ENCODE measurements at regions not wholly inside any gene's neighbourhood (a gene's known extent, or its start where the extent isn't known, plus 50 kb on each side); places are given as distances from the start of the nearest gene placed in this dataset.
"Not testable (repeated sequence)": the region's sequence is repeated elsewhere in the genome, so short reads cannot be mapped to it uniquely, and the experiment has no call there.

DNA sequence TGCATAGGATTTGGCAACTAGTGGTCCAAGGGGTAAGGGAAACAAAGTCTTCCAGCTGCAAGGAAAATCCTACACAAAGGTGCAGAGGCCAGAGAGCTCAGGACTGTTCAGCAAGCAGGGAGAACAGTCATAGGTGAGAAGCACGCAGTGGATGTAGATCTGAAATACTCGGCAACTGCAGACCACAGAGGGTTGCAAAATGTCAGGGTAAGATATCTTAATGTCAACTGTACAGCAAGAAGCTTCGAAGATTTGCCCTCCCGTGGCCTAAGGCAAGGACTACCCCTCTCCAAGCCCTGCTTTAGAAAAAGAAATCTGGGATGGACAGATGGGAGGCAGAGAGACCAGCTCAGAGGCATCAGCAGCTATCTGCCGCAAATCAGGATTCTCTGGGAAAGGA is 153.4 kb upstream of the IRF2BP2 start:
- Histone ChIP-seq H3K9me3 (ENCODE audit: control insufficient read depth in 1 of 2, low read length in 2 of 2) (no peaks in the 10 kb centered on the region), H3K4me3 (ENCODE audit: low read depth in 1 of 2, low read length in 2 of 2) (no peak overlapping the region), H3K4me1 (ENCODE audit: control insufficient read depth in 1 of 2, insufficient read depth in 2 of 2, low read length in 2 of 2) (peaks cover 11 to 17% of the 10 kb centered on the region in 2 donors), H3K27me3 (ENCODE audit: control insufficient read depth in 1 of 2, insufficient read depth in 2 of 2, low read length in 2 of 2) (no peaks in the 10 kb centered on the region), H3K27ac (ENCODE audit: low read depth, low read length) (no peak overlapping the region), H3K36me3 (ENCODE audit: control insufficient read depth in 1 of 2, insufficient read depth in 2 of 2, low read length in 2 of 2) (no peaks in the 10 kb centered on the region), H3K9ac (ENCODE audit: low read depth in 1 of 2, low read length in 2 of 2) (no peak overlapping the region)

- H3K9me3 ChIP-seq (ENCODE audit: control insufficient read depth in 1 of 2, low read length in 2 of 2) = not testable (repeated sequence)
Measured at GRCh38 chr1:234762127-234762526, 152.1 kb upstream of the IRF2BP2 start.

GRCh38 chr1:234760303-234760723 is 150.3 kb upstream of the IRF2BP2 start:
- Histone ChIP-seq H3K4me3 (ENCODE audit: low read depth in 1 of 2, low read length in 2 of 2) (no peak overlapping the region), H3K36me3 (ENCODE audit: control insufficient read depth in 1 of 2, insufficient read depth in 2 of 2, low read length in 2 of 2) (no peaks in the 10 kb centered on the region), H3K9ac (ENCODE audit: low read depth in 1 of 2, low read length in 2 of 2) (no peak overlapping the region), H3K27me3 (ENCODE audit: control insufficient read depth in 1 of 2, insufficient read depth in 2 of 2, low read length in 2 of 2) (no peaks in the 10 kb centered on the region), H3K9me3 (ENCODE audit: control insufficient read depth in 1 of 2, low read length in 2 of 2) (no peaks in the 10 kb centered on the region), H3K4me1 (ENCODE audit: control insufficient read depth in 1 of 2, insufficient read depth in 2 of 2, low read length in 2 of 2) (peaks cover 5 to 16% of the 10 kb centered on the region in 2 donors), H3K27ac (ENCODE audit: low read depth, low read length) (no peak overlapping the region)

More at GRCh38 chr1:234762127-234762526, 152.1 kb upstream of the IRF2BP2 start:
- peaks cover 0 to 11% of the 10 kb centered on the region in 2 donors for H3K4me1 ChIP-seq (ENCODE audit: control insufficient read depth in 1 of 2, insufficient read depth in 2 of 2, low read length in 2 of 2)
- not testable (repeated sequence) for H3K27me3 ChIP-seq (ENCODE audit: control insufficient read depth in 1 of 2, insufficient read depth in 2 of 2, low read length in 2 of 2); H3K4me3 ChIP-seq (ENCODE audit: low read depth in 1 of 2, low read length in 2 of 2); H3K9ac ChIP-seq (ENCODE audit: low read depth in 1 of 2, low read length in 2 of 2); H3K36me3 ChIP-seq (ENCODE audit: control insufficient read depth in 1 of 2, insufficient read depth in 2 of 2, low read length in 2 of 2); H3K27ac ChIP-seq (ENCODE audit: low read depth, low read length)

DNA sequence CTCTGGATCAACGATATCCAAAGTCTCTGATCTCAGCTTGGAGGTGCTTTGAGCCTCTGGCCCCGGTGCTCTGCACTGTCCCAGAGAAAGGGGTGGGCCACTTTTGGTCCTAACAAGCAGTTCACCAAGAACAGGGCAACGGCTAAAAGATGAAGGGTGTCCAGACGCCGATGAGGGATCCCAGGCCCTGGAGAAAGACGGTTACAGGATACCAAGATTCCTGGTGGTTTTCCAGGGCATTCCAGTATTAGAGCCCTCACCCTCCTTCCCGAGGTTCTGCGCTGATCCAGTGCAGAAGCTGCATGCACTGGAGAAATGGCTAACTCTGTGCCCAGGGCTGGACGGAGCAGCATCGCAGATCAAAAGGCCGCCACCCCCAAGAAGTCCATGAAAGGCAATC is 149.9 kb upstream of the IRF2BP2 start:
- no peak overlapping the region for H3K9ac ChIP-seq (ENCODE audit: low read depth in 1 of 2, low read length in 2 of 2)
- peaks cover 6 to 17% of the 10 kb centered on the region in 2 donors for H3K4me1 ChIP-seq (ENCODE audit: control insufficient read depth in 1 of 2, insufficient read depth in 2 of 2, low read length in 2 of 2)
- H3K27me3 ChIP-seq (ENCODE audit: control insufficient read depth in 1 of 2, insufficient read depth in 2 of 2, low read length in 2 of 2) = no peaks in the 10 kb centered on the region
- no peaks in the 10 kb centered on the region for H3K9me3 ChIP-seq (ENCODE audit: control insufficient read depth in 1 of 2, low read length in 2 of 2)
- H3K36me3 ChIP-seq (ENCODE audit: control insufficient read depth in 1 of 2, insufficient read depth in 2 of 2, low read length in 2 of 2) = no peaks in the 10 kb centered on the region
- H3K27ac ChIP-seq (ENCODE audit: low read depth, low read length) = no peak overlapping the region
- no peak overlapping the region for H3K4me3 ChIP-seq (ENCODE audit: low read depth in 1 of 2, low read length in 2 of 2)

- peaks cover 6 to 17% of the 10 kb centered on the region in 2 donors for H3K4me1 ChIP-seq (ENCODE audit: control insufficient read depth in 1 of 2, insufficient read depth in 2 of 2, low read length in 2 of 2)
- no peak overlapping the region for H3K27ac ChIP-seq (ENCODE audit: low read depth, low read length)
- no peaks in the 10 kb centered on the region for H3K27me3 ChIP-seq (ENCODE audit: control insufficient read depth in 1 of 2, insufficient read depth in 2 of 2, low read length in 2 of 2)
- H3K4me3 ChIP-seq (ENCODE audit: low read depth in 1 of 2, low read length in 2 of 2) = no peak overlapping the region
- H3K9me3 ChIP-seq (ENCODE audit: control insufficient read depth in 1 of 2, low read length in 2 of 2) = no peaks in the 10 kb centered on the region
- no peaks in the 10 kb centered on the region for H3K36me3 ChIP-seq (ENCODE audit: control insufficient read depth in 1 of 2, insufficient read depth in 2 of 2, low read length in 2 of 2)
- no peak overlapping the region for H3K9ac ChIP-seq (ENCODE audit: low read depth in 1 of 2, low read length in 2 of 2)
Measured at GRCh38 chr1:234758851-234759250, 148.9 kb upstream of the IRF2BP2 start.

GRCh38 chr1:234756857-234757256 is 146.9 kb upstream of the IRF2BP2 start:
- no peak overlapping the region for H3K9ac ChIP-seq (ENCODE audit: low read depth in 1 of 2, low read length in 2 of 2)
- H3K36me3 ChIP-seq (ENCODE audit: control insufficient read depth in 1 of 2, insufficient read depth in 2 of 2, low read length in 2 of 2) = no peaks in the 10 kb centered on the region
- no peak overlapping the region for H3K27ac ChIP-seq (ENCODE audit: low read depth, low read length)
- H3K4me3 ChIP-seq (ENCODE audit: low read depth in 1 of 2, low read length in 2 of 2) = no peak overlapping the region
- no peaks in the 10 kb centered on the region for H3K9me3 ChIP-seq (ENCODE audit: control insufficient read depth in 1 of 2, low read length in 2 of 2)
- no peaks in the 10 kb centered on the region for H3K27me3 ChIP-seq (ENCODE audit: control insufficient read depth in 1 of 2, insufficient read depth in 2 of 2, low read length in 2 of 2)
- H3K4me1 ChIP-seq (ENCODE audit: control insufficient read depth in 1 of 2, insufficient read depth in 2 of 2, low read length in 2 of 2) = peaks cover 6 to 17% of the 10 kb centered on the region in 2 donors

DNA sequence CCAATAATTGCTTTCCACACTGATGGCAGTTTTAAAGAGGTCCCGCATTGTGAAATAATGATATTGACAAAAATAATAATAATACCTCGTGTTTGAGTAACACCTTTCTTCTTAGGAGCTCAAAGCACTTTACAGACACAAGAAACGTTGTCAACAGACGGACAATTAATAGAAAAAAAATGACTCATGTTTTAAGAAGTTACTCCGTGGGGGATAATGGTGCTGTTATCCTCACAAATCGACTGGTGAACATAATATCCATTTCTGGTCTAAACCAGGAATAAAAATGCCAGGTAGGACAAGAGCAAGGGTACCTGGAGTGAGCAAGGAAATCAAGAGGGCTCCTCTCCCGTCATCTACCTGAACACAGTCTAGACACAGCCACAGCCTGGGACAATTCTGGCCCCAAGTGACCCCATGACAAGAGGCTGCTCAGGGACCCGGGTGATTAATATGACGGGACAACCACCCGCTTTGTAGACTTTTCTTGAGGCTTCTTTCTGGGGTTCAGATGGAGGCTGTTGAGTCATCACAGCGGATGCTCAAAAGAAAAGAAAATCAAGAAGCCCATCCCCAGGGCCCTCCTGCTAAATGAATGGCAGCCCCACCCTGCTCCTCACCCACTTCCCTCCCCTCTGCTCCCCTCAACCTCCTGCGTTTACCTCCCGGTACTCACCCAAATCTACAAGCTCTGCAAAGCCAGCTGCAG is 146.2 kb upstream of the IRF2BP2 start:
- Histone ChIP-seq H3K4me1 (ENCODE audit: control insufficient read depth in 1 of 2, insufficient read depth in 2 of 2, low read length in 2 of 2) (peaks cover 6 to 17% of the 10 kb centered on the region in 2 donors), H3K27ac (ENCODE audit: low read depth, low read length) (no peak overlapping the region), H3K9ac (ENCODE audit: low read depth in 1 of 2, low read length in 2 of 2) (no peak overlapping the region), H3K36me3 (ENCODE audit: control insufficient read depth in 1 of 2, insufficient read depth in 2 of 2, low read length in 2 of 2) (no peaks in the 10 kb centered on the region), H3K9me3 (ENCODE audit: control insufficient read depth in 1 of 2, low read length in 2 of 2) (no peaks in the 10 kb centered on the region), H3K27me3 (ENCODE audit: control insufficient read depth in 1 of 2, insufficient read depth in 2 of 2, low read length in 2 of 2) (no peaks in the 10 kb centered on the region), H3K4me3 (ENCODE audit: low read depth in 1 of 2, low read length in 2 of 2) (no peak overlapping the region)

DNA sequence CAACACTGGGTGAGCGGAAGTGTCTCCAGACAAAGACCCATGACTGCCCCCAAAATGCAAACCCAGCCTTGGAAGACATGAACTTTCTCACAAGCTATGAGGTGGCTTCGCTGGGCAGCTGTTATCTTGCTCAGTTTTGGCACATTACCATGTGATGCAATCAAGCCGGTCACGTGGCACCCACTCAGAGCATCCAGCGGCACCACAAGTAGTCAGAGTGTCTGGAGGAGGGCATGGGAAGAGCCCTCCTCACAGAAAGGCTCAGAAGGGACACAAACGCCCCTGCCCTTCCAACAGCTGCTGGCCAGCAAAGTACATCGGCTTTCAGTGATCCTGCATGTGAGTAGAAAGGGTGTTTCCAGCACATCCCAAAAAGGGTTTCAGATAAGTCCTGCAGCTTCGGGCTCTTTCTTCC is 145.5 kb upstream of the IRF2BP2 start:
- Histone ChIP-seq H3K9me3 (ENCODE audit: control insufficient read depth in 1 of 2, low read length in 2 of 2) (no peaks in the 10 kb centered on the region), H3K36me3 (ENCODE audit: control insufficient read depth in 1 of 2, insufficient read depth in 2 of 2, low read length in 2 of 2) (no peaks in the 10 kb centered on the region), H3K4me1 (ENCODE audit: control insufficient read depth in 1 of 2, insufficient read depth in 2 of 2, low read length in 2 of 2) (peaks cover 9 to 20% of the 10 kb centered on the region in 2 donors), H3K9ac (ENCODE audit: low read depth in 1 of 2, low read length in 2 of 2) (no peak overlapping the region), H3K27me3 (ENCODE audit: control insufficient read depth in 1 of 2, insufficient read depth in 2 of 2, low read length in 2 of 2) (no peaks in the 10 kb centered on the region), H3K27ac (ENCODE audit: low read depth, low read length) (no peak overlapping the region), H3K4me3 (ENCODE audit: low read depth in 1 of 2, low read length in 2 of 2) (peak overlapping the region in 1 of 2 donors; percentile 19)

GRCh38 chr1:234753979-234754378 is 144.0 kb upstream of the IRF2BP2 start:
- Histone ChIP-seq H3K4me3 (ENCODE audit: low read depth in 1 of 2, low read length in 2 of 2) (no peak overlapping the region), H3K36me3 (ENCODE audit: control insufficient read depth in 1 of 2, insufficient read depth in 2 of 2, low read length in 2 of 2) (no peaks in the 10 kb centered on the region)

DNA sequence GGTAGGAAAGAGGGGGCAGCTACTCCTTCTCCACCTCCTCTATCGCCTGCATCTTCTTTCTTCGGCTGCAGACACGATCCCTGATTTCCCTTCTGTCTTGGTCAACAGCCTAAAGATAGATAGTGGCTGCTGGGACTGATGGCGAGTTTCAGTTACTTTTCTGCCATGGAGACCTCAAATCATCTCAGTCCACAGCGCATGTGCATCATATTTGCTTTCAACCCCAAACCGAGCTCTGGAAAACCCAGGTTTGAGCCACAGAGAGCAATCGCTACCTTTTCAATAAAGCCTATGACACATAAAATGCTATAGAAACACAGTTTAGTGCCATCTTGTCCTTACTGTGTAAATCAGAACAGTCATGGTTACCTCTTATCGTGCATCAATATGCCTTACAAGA is 142.9 kb upstream of the IRF2BP2 start:
- Histone ChIP-seq H3K36me3 (ENCODE audit: control insufficient read depth in 1 of 2, insufficient read depth in 2 of 2, low read length in 2 of 2) (no peaks in the 10 kb centered on the region), H3K4me3 (ENCODE audit: low read depth in 1 of 2, low read length in 2 of 2) (no peak overlapping the region), H3K4me1 (ENCODE audit: control insufficient read depth in 1 of 2, insufficient read depth in 2 of 2, low read length in 2 of 2) (peaks cover 11 to 15% of the 10 kb centered on the region in 2 donors), H3K9ac (ENCODE audit: low read depth in 1 of 2, low read length in 2 of 2) (no peak overlapping the region), H3K27ac (ENCODE audit: low read depth, low read length) (no peak overlapping the region), H3K9me3 (ENCODE audit: control insufficient read depth in 1 of 2, low read length in 2 of 2) (no peaks in the 10 kb centered on the region), H3K27me3 (ENCODE audit: control insufficient read depth in 1 of 2, insufficient read depth in 2 of 2, low read length in 2 of 2) (no peaks in the 10 kb centered on the region)

More at GRCh38 chr1:234753979-234754378, 144.0 kb upstream of the IRF2BP2 start:
- H3K27ac ChIP-seq (ENCODE audit: low read depth, low read length) = no peak overlapping the region
- H3K27me3 ChIP-seq (ENCODE audit: control insufficient read depth in 1 of 2, insufficient read depth in 2 of 2, low read length in 2 of 2) = no peaks in the 10 kb centered on the region
- peaks cover 11 to 15% of the 10 kb centered on the region in 2 donors for H3K4me1 ChIP-seq (ENCODE audit: control insufficient read depth in 1 of 2, insufficient read depth in 2 of 2, low read length in 2 of 2)
- no peaks in the 10 kb centered on the region for H3K9me3 ChIP-seq (ENCODE audit: control insufficient read depth in 1 of 2, low read length in 2 of 2)
- no peak overlapping the region for H3K9ac ChIP-seq (ENCODE audit: low read depth in 1 of 2, low read length in 2 of 2)

All from duodenal mucosa (tissue), 2 donors.